Mesenchymal stem cell (in vitro differentiated cells and primary cell): ENCODE measurements at regions not wholly inside any gene's neighbourhood (a gene's known extent, or its start where the extent isn't known, plus 50 kb on each side); places are given as distances from the start of the nearest gene placed in this dataset.
A peak's percentile ranks its signal among the peaks of the same experiment; 100 is the strongest.

ENCODE experiments used
- DNase-seq: peaks from one replicate; pipeline ENCODE4 v3.0.0-alpha.2; 2013
- H2AFZ ChIP-seq: one replicate; pipeline ENCODE4 v1.6.1; 2013; ENCODE audit warnings: low read depth, mild to moderate bottlenecking, control low read depth, inconsistent platforms, low read length, moderate library complexity
- H2AK5ac ChIP-seq: 2 replicates; pipeline ENCODE4 v1.6.1; 2013; ENCODE audit warnings: low read length, moderate library complexity, mild to moderate bottlenecking, inconsistent platforms; ENCODE audit not compliant: severe bottlenecking
- H2BK120ac ChIP-seq: one replicate; pipeline ENCODE4 v1.6.1; 2013; ENCODE audit warnings: low read depth, mild to moderate bottlenecking, inconsistent platforms, low read length, moderate library complexity
- H2BK12ac ChIP-seq, 2 experiments: one replicate each; pipeline ENCODE4 v1.6.1; 2013; ENCODE audit warnings: inconsistent platforms in 2 of 2, low read length in 2 of 2, mild to moderate bottlenecking in 2 of 2, moderate library complexity in 2 of 2, control low read depth in 1 of 2
- H2BK15ac ChIP-seq: one replicate; pipeline ENCODE4 v1.6.1; 2013; ENCODE audit warnings: mild to moderate bottlenecking, low read depth, inconsistent platforms; ENCODE audit not compliant: poor library complexity, severe bottlenecking
- H2BK5ac ChIP-seq: 2 replicates; pipeline ENCODE4 v1.6.1; 2013; ENCODE audit warnings: low read depth, mild to moderate bottlenecking, low read length, control low read depth, inconsistent platforms; ENCODE audit not compliant: poor library complexity, severe bottlenecking
- H3K14ac ChIP-seq, 2 experiments: one replicate each; pipeline ENCODE4 v1.6.1; 2013; ENCODE audit warnings: inconsistent platforms in 2 of 2, low read length in 2 of 2, control low read depth in 1 of 2, mild to moderate bottlenecking in 1 of 2, moderate library complexity in 1 of 2
- H3K18ac ChIP-seq, 2 experiments: one replicate each; pipeline ENCODE4 v1.6.1; 2013; ENCODE audit warnings: inconsistent platforms in 2 of 2, low read length in 2 of 2, control low read depth in 1 of 2, low read depth in 1 of 2, mild to moderate bottlenecking in 1 of 2
- H3K23ac ChIP-seq, 2 experiments: one replicate each; pipeline ENCODE4 v1.6.1; 2013; ENCODE audit warnings: inconsistent platforms in 2 of 2, low read length in 2 of 2, mild to moderate bottlenecking in 2 of 2, moderate library complexity in 2 of 2, control low read depth in 1 of 2
- H3K27ac ChIP-seq: 2 replicates; pipeline ENCODE4 v1.5.1; 2013; ENCODE audit warnings: mild to moderate bottlenecking, moderate library complexity, low read length, control low read depth, inconsistent platforms; ENCODE audit not compliant: poor library complexity, severe bottlenecking
- H3K27me3 ChIP-seq, 2 experiments: 2 replicates each; pipeline versions ENCODE4 v1.6.1 to v1.7.0; 2013; ENCODE audit warnings: low read length in 2 of 2, mild to moderate bottlenecking in 2 of 2, moderate library complexity in 2 of 2, control low read depth in 1 of 2, inconsistent platforms in 1 of 2; ENCODE audit not compliant: control insufficient read depth in 1 of 2, insufficient read depth in 1 of 2
- H3K36me3 ChIP-seq, 2 experiments: 2 replicates each; pipeline versions ENCODE4 v1.6.1 to v1.7.0; 2013; ENCODE audit warnings: low read length in 2 of 2, control low read depth in 1 of 2, inconsistent platforms in 1 of 2, low read depth in 1 of 2, mild to moderate bottlenecking in 1 of 2; ENCODE audit not compliant: insufficient read depth in 2 of 2, control insufficient read depth in 1 of 2
- H3K4ac ChIP-seq, 2 experiments: one replicate each; pipeline ENCODE4 v1.6.1; 2013; ENCODE audit warnings: inconsistent platforms in 2 of 2, low read length in 2 of 2, mild to moderate bottlenecking in 2 of 2, moderate library complexity in 2 of 2, control low read depth in 1 of 2, low read depth in 1 of 2
- H3K4me1 ChIP-seq: 2 replicates; pipeline ENCODE4 v1.6.1; 2013; ENCODE audit warnings: low read depth, low read length, control low read depth; ENCODE audit not compliant: control insufficient read depth, insufficient read depth
- H3K4me2 ChIP-seq: 2 replicates; pipeline ENCODE4 v1.6.1; 2013; ENCODE audit warnings: low read length, mild to moderate bottlenecking, inconsistent platforms; ENCODE audit not compliant: poor library complexity, severe bottlenecking
- H3K4me3 ChIP-seq, 2 experiments: 2 replicates each; pipeline versions ENCODE4 v1.5.1 to v1.7.0; 2013; ENCODE audit warnings: low read length in 2 of 2, mild to moderate bottlenecking in 2 of 2, control low read depth in 1 of 2, low read depth in 1 of 2; ENCODE audit not compliant: insufficient read depth in 1 of 2
- H3K79me1 ChIP-seq: replicated peaks from 2 replicates; pipeline ENCODE4 v1.6.1; 2013; ENCODE audit warnings: mild to moderate bottlenecking, control low read depth, low read length, inconsistent platforms; ENCODE audit not compliant: poor library complexity, severe bottlenecking
- H3K9ac ChIP-seq: 2 replicates; pipeline ENCODE4 v1.7.0; 2013; ENCODE audit warnings: mild to moderate bottlenecking, low read length, moderate library complexity
- H3K9me3 ChIP-seq: 2 replicates; pipeline ENCODE4 v1.7.0; 2013; ENCODE audit warnings: mild to moderate bottlenecking, low read length; ENCODE audit not compliant: control insufficient read depth
- H4K8ac ChIP-seq: one replicate; pipeline ENCODE4 v1.6.1; 2013; ENCODE audit warnings: inconsistent platforms, mild to moderate bottlenecking, low read length, moderate library complexity
- H4K91ac ChIP-seq: one replicate; pipeline ENCODE4 v1.6.1; 2013; ENCODE audit warnings: mild to moderate bottlenecking, low read length, inconsistent platforms
- WGBS: methylation state at CpG from one replicate; pipeline ENCODE4 v1.1.7; 2013; ENCODE audit warnings: mixed read lengths; 5-methylcytosine and 5-hydroxymethylcytosine counted together

- Histone ChIP-seq H2BK5ac (no peak overlapping the region), H3K14ac (no peak overlapping the region), H2AFZ (no peak overlapping the region), H3K18ac (no peak overlapping the region), H3K4me2 (no peak overlapping the region), H2BK120ac (no peak overlapping the region), H3K4me3 (no peak overlapping the region), H3K27ac (no peak overlapping the region), H3K23ac (no peak overlapping the region), H2BK15ac (no peak overlapping the region), H3K4me1 (peaks cover 17% of the 10 kb centered on the region), H2AK5ac (no peak overlapping the region), H3K4ac (no peak overlapping the region), H3K36me3 (no peaks in the 10 kb centered on the region), H3K9ac (no peak overlapping the region), H2BK12ac (peak overlapping the region in 1 of 2 experiments; percentile 31), H3K27me3 (peaks cover 0 to 20% of the 10 kb centered on the region in 2 experiments), H3K9me3 (no peaks in the 10 kb centered on the region), H4K91ac (no peak overlapping the region), H4K8ac (no peak overlapping the region), H3K79me1 (no peaks in the 10 kb centered on the region)
- 56% methylated on average over 15 of the region's 21 CpGs for WGBS
- peak; percentile 70 for DNase-seq
Measured at GRCh38 chr14:100662879-100663760, 63.6 kb upstream of the DLK1 start.

GRCh38 chr14:100663761-100664052 lies 63.0 kb upstream of the DLK1 start:
- H3K4me1 ChIP-seq, result peaks cover 14% of the 10 kb centered on the region
- peaks cover 0 to 24% of the 10 kb centered on the region in 2 experiments for H3K27me3 ChIP-seq
- H2BK5ac ChIP-seq, result no peak overlapping the region
- 86% methylated on average over 3 of the region's 3 CpGs for WGBS
- no peak overlapping the region for H2AK5ac ChIP-seq
- H3K4me2 ChIP-seq, result no peak overlapping the region
- no peak overlapping the region for H3K4me3 ChIP-seq
- H2AFZ ChIP-seq, result no peak overlapping the region
- DNase-seq, result no peak
- H3K14ac ChIP-seq, result no peak overlapping the region
- no peak overlapping the region for H4K8ac ChIP-seq
- H4K91ac ChIP-seq, result no peak overlapping the region
- H3K27ac ChIP-seq, result no peak overlapping the region
- no peak overlapping the region for H2BK15ac ChIP-seq
- no peaks in the 10 kb centered on the region for H3K36me3 ChIP-seq
- no peak overlapping the region for H3K23ac ChIP-seq
- no peak overlapping the region for H2BK12ac ChIP-seq
- no peaks in the 10 kb centered on the region for H3K9me3 ChIP-seq
- H3K4ac ChIP-seq, result no peak overlapping the region
- no peaks in the 10 kb centered on the region for H3K79me1 ChIP-seq
- no peak overlapping the region for H3K9ac ChIP-seq
- H3K18ac ChIP-seq, result no peak overlapping the region
- no peak overlapping the region for H2BK120ac ChIP-seq

GRCh38 chr14:100664231-100664630 lies 62.5 kb upstream of the DLK1 start:
- Histone ChIP-seq H4K91ac (no peak overlapping the region), H3K27ac (no peak overlapping the region), H2BK12ac (no peak overlapping the region), H3K14ac (no peak overlapping the region), H2AK5ac (no peak overlapping the region), H3K4me2 (no peak overlapping the region), H3K4ac (no peak overlapping the region), H3K23ac (no peak overlapping the region), H2BK15ac (peak overlapping the region; percentile 26), H2AFZ (no peak overlapping the region), H3K79me1 (no peaks in the 10 kb centered on the region), H3K36me3 (no peaks in the 10 kb centered on the region), H3K9ac (no peak overlapping the region), H3K27me3 (peaks cover 0 to 27% of the 10 kb centered on the region in 2 experiments), H3K18ac (peak overlapping the region in 1 of 2 experiments; percentile 35), H4K8ac (no peak overlapping the region), H2BK5ac (no peak overlapping the region), H3K4me1 (peaks cover 14% of the 10 kb centered on the region), H2BK120ac (no peak overlapping the region), H3K4me3 (no peak overlapping the region), H3K9me3 (no peaks in the 10 kb centered on the region)
- DNase-seq, result no peak
- 79% methylated on average over 5 of the region's 5 CpGs for WGBS

- peaks cover 0 to 32% of the 10 kb centered on the region in 2 experiments for H3K27me3 ChIP-seq
- H2BK12ac ChIP-seq, result no peak overlapping the region
- no peak overlapping the region for H2AFZ ChIP-seq
- no peaks in the 10 kb centered on the region for H3K79me1 ChIP-seq
- H3K18ac ChIP-seq, result no peak overlapping the region
- H3K4me2 ChIP-seq, result no peak overlapping the region
- H2BK120ac ChIP-seq, result no peak overlapping the region
- DNase-seq, result no peak
- no peak overlapping the region for H2BK5ac ChIP-seq
- H4K91ac ChIP-seq, result no peak overlapping the region
- no peak overlapping the region for H3K27ac ChIP-seq
- H3K36me3 ChIP-seq, result no peaks in the 10 kb centered on the region
- no peak overlapping the region for H3K4ac ChIP-seq
- H2AK5ac ChIP-seq, result no peak overlapping the region
- H3K14ac ChIP-seq, result no peak overlapping the region
- no peak overlapping the region for H4K8ac ChIP-seq
- no peaks in the 10 kb centered on the region for H3K9me3 ChIP-seq
- H3K4me3 ChIP-seq, result peak overlapping the region in 1 of 2 experiments; percentile 60
- H3K23ac ChIP-seq, result no peak overlapping the region
- 84% methylated on average over 14 of the region's 14 CpGs for WGBS
- H3K9ac ChIP-seq, result peak overlapping the region; percentile 58
- H2BK15ac ChIP-seq, result no peak overlapping the region
- peaks cover 19% of the 10 kb centered on the region for H3K4me1 ChIP-seq
Measured at GRCh38 chr14:100664841-100665510, 61.7 kb upstream of the DLK1 start.
